ENCODE measurements at regions not wholly inside any gene's neighbourhood (a gene's known extent, or its start where the extent isn't known, plus 50 kb on each side); places are given as distances from the start of the nearest gene placed in this dataset.

- H3K9me1 ChIP-seq (ENCODE audit: control insufficient read depth, insufficient read depth, low read length), result no peaks in the 10 kb centered on the region
- in situ Hi-C loops (cut with MboI), result no loop called here
- POLR2A ChIA-PET, result no interaction called here
- CTCF ChIA-PET (ENCODE audit: low intra/inter-chr PET ratio), result no interaction called here
- FAIRE-seq (no peak), DNase-seq (ENCODE audit: extremely low read depth in 1 of 4, low spot score in 3 of 4) (no peak), ATAC-seq (no peak)
- no peaks in the 10 kb centered on the region for H3K4me1 ChIP-seq (replicated peaks in 1 of 2; ENCODE audit: control insufficient read depth in 2 of 2, insufficient read depth in 2 of 2, low read length in 2 of 2)
- BruUV-seq (replicated peaks), result no TSS peak
- H3K36me3 ChIP-seq (ENCODE audit: control insufficient read depth, insufficient read depth, low read length), result no peaks in the 10 kb centered on the region
- no peak overlapping the region for H3K4me3 ChIP-seq
- no peak overlapping the region for H3K4me2 ChIP-seq (ENCODE audit: insufficient read depth, low read length)
- TF ChIP-seq TRIM28 (IDR thresholded peaks at IDR 0.05) (no peak), MCM3 (IDR thresholded peaks at IDR 0.05) (no peak), DEAF1 (CRISPR knock-in tag; IDR thresholded peaks at IDR 0.05) (no peak), YBX1 (IDR thresholded peaks at IDR 0.05) (no peak), HLTF (IDR thresholded peaks at IDR 0.05) (no peak)
- H4K20me1 ChIP-seq (replicated peaks; ENCODE audit: control insufficient read depth, insufficient read depth, low read length), result no peaks in the 10 kb centered on the region
- no peak overlapping the region for H3K9ac ChIP-seq (ENCODE audit: insufficient read depth in 1 of 2, low read depth in 2 of 2, low read length in 2 of 2)
- H3K27me3 ChIP-seq (ENCODE audit: control insufficient read depth in 2 of 2, insufficient read depth in 2 of 2, low read length in 2 of 2), result no peaks in the 10 kb centered on the region
- H3K79me2 ChIP-seq (ENCODE audit: control insufficient read depth, insufficient read depth, low read length), result no peaks in the 10 kb centered on the region
- H3K27ac ChIP-seq (ENCODE audit: extremely low read depth, low read depth, low read length), result no peak overlapping the region
- H3K9me3 ChIP-seq (replicated peaks; ENCODE audit: control insufficient read depth, insufficient read depth, low read depth, low read length), result no peaks in the 10 kb centered on the region
- intact Hi-C loops (cut with micrococcal nuclease), result no loop called here
- H2AFZ ChIP-seq (ENCODE audit: low read depth, low read length), result no peak overlapping the region
These were observed 692.0 kb upstream of the FAM241A start for GRCh38 chr4:111453216-111453615.

- DNase-seq (ENCODE audit: extremely low read depth in 1 of 4, low spot score in 3 of 4) (no peak), ATAC-seq (no peak), FAIRE-seq (no peak)
- Histone ChIP-seq H4K20me1 (replicated peaks; ENCODE audit: control insufficient read depth, insufficient read depth, low read length) (no peaks in the 10 kb centered on the region), H3K27me3 (ENCODE audit: control insufficient read depth in 2 of 2, insufficient read depth in 2 of 2, low read length in 2 of 2) (no peaks in the 10 kb centered on the region), H3K79me2 (ENCODE audit: control insufficient read depth, insufficient read depth, low read length) (no peaks in the 10 kb centered on the region), H3K36me3 (ENCODE audit: control insufficient read depth, insufficient read depth, low read length) (no peaks in the 10 kb centered on the region), H3K9me1 (ENCODE audit: control insufficient read depth, insufficient read depth, low read length) (no peaks in the 10 kb centered on the region), H3K27ac (ENCODE audit: extremely low read depth, low read depth, low read length) (no peak overlapping the region), H2AFZ (ENCODE audit: low read depth, low read length) (no peak overlapping the region), H3K9ac (ENCODE audit: insufficient read depth in 1 of 2, low read depth in 2 of 2, low read length in 2 of 2) (no peak overlapping the region), H3K4me3 (no peak overlapping the region), H3K9me3 (replicated peaks; ENCODE audit: control insufficient read depth, insufficient read depth, low read depth, low read length) (no peaks in the 10 kb centered on the region), H3K4me1 (replicated peaks in 1 of 2; ENCODE audit: control insufficient read depth in 2 of 2, insufficient read depth in 2 of 2, low read length in 2 of 2) (no peaks in the 10 kb centered on the region), H3K4me2 (ENCODE audit: insufficient read depth, low read length) (no peak overlapping the region)
- ChIA-PET CTCF (ENCODE audit: low intra/inter-chr PET ratio) (no interaction called here), POLR2A (no interaction called here)
- in situ Hi-C loops (cut with MboI) (no loop called here), intact Hi-C loops (cut with micrococcal nuclease) (no loop called here)
- BruUV-seq (replicated peaks), result no TSS peak
- 0% methylated on average over 4 of the region's 4 CpGs for WGBS (ENCODE audit: insufficient coverage, low coverage, missing lambda C conversion rate)
- no peak for TF ChIP-seq HDAC1 (IDR thresholded peaks at IDR 0.05)
- TF ChIP-seq JUND (IDR thresholded peaks at IDR 0.05; ENCODE audit: borderline replicate concordance, low read depth, low read length), result no peak
- no peak for TF ChIP-seq JUND (tag; IDR thresholded peaks at IDR 0.05; ENCODE audit: borderline replicate concordance, low read depth, low read length)
- TF ChIP-seq C11orf30 (IDR thresholded peaks at IDR 0.05; ENCODE audit: low read depth), result no peak
- no peak for TF ChIP-seq THRB (CRISPR knock-in tag; conservative IDR thresholded peaks at IDR 0.05)
- TF ChIP-seq BMI1 (IDR thresholded peaks at IDR 0.05; ENCODE audit: low read length), result no peak
- no peak for TF ChIP-seq SRSF7 (optimal IDR thresholded peaks at IDR 0.05; ENCODE audit: low read depth, low read length)
- TF ChIP-seq ZNF143 (CRISPR knock-in tag; IDR thresholded peaks at IDR 0.05), result no peak
These were observed 690.3 kb upstream of the FAM241A start for GRCh38 chr4:111454961-111455360.
